Stimulated activated naive CD4-positive, alpha-beta T cell treated with Interleukin-2 at 50 U/mL for 16 hours (primary cell): ENCODE measurements at regions not wholly inside any gene's neighbourhood (a gene's known extent, or its start where the extent isn't known, plus 50 kb on each side); places are given as distances from the start of the nearest gene placed in this dataset.

Experiments used
- DNase-seq: peaks from one replicate; lab custom pipeline; 2025; lab: John Stamatoyannopoulos, UW

DNA sequence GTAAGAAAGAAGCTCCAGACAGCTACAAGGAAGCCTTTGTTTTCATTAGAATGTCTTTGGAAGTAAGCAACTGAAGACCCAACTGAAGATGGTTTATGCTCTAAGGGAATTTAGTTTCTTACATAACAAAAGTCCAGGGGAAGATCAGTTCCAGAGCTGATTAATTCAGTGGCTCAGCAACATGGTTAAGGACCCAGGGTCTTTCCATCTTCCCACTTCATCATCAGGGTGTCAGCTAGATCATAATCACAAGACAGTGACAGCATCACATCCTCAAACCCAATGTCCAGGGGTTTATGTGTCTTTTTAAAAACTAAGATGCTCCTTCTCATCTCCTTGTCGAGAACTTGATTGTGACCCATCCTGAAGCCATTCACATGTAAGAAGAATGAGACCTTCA is 119.7 kb upstream of the PRDM1 start:
- no peak for DNase-seq

DNA sequence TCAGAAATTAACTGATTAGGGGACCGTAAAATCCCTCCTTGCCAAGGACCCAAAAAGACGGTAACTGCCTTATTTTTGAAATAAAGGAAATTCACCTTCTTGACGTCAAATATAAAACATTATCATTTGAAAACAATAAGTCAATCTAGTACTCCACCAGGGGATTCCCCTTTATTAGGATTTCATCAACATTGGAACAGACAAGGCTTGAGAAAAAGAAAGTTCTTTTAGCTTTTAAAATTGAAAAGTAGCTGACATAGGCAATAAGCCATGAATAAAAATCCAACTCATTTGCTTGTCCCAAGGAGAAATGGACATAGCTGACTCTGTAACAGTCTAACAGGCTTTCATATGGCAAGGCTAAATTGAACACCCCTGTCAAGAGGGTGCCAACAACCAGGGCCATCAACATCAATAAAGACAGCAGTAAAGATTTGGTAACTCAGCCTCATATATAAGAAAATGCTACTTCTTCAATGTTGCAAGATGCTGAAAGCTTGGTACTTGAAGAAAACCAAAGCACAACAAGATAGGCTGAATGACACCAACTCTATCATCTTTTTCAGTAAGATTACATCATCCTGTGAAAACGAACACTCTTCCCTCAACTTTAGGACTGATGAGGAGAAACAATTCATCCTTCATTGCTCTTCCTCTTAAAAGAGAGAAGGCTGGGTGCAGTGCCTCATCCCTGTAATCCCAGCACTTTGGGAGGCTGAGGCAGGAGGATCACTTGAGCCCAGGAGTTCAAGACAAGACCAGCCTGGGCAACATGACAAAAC is 121.0 kb upstream of the PRDM1 start:
- no peak for DNase-seq

DNA sequence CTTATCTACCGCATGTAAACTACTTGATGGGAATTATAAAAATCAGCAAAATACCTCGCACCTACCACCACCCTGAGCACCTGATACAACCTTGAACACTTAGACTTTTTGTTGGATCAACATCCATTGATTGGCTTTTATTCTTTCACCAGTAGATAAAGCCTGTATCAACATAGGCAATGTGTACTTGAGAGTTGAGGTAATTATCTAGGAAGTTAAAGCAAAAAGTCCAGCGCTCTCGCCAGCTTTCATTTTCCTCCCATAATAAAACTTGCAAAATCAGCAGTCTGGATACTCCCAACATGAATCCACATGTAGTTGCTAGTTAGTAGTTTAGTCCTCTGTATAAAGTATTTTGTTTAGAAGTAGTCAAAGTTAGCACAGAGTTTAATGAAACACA is 132.0 kb upstream of the PRDM1 start:
- no peak for DNase-seq

DNA sequence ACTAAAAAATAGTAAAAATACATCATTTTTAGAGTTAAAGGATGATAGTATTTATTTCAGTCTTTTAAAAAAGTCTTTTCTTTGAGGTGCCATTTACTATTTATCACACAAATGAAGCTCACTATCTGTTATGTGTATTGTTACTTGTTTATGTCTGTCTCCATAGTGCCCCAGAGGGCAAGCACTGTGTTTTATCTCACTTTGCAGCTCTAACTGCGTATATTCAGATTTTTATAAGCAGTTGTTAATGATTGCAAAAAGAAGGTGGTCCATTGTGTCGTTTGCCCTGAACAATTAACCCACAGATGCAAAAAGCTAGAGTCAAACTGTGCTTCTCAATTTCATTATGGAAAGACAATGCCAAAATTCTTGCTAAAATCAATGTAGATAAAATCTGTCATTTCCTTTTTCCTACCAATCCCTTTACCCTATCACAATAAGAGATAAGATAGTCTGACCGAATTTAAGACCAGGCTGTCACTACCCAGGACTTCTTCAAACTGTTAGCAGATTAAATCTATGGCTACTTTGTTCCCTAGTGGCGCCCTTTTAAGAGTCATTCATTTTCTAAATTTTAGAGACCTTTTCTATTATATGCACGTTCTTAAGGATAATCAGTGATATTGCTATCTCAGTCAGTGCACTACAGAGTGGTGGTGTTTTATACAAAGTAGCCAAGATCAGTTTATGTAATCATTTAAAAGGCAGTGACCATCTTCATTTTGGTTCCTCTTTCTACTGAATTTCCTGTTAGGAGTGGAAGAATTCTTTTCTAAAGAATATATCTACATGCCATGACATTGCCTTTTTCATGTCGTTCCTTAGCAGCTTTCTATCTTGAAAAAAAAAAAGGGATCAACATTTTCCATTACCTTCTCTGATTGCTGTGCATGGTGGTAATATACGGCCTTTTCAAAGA is 133.1 kb upstream of the PRDM1 start:
- no peak for DNase-seq

DNA sequence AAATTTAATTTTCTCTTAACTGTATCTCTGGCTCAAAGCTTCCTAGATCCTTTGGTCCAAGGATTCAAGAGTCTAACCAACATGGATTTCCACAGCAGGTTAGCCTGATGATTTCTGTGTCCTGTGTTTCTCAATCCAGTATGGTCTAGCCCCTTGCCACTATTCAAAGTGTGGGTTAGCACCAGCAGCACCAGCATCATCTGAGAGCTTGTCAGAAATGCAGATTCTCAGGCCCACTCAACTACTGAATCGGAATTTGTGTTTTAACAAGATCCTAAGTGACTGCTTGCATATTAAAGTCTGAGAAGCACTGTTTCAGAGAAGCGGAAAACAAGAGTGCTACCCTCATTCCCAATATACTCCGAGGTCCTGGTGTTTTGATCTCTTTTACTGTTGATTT is 133.8 kb upstream of the PRDM1 start:
- DNase-seq: no peak

DNA sequence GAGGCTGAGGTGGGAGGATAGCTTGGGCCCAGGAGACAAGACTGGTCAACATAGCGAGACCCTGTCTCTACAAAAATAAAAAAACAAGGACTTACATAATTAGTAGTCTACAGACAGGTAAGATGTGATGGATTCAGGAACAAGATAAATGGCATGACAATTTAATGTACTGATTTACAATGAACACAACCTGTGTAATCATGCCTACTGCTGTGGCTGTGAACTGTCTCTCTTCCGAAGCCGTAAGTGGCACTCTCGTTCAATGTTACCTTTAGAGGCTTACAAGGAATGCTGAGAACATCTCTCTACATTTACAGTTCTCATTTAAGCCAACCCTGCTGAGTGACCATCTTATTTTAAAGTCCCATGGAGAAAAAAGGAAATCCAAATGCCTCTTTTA is 134.8 kb upstream of the PRDM1 start:
- no peak for DNase-seq

DNA sequence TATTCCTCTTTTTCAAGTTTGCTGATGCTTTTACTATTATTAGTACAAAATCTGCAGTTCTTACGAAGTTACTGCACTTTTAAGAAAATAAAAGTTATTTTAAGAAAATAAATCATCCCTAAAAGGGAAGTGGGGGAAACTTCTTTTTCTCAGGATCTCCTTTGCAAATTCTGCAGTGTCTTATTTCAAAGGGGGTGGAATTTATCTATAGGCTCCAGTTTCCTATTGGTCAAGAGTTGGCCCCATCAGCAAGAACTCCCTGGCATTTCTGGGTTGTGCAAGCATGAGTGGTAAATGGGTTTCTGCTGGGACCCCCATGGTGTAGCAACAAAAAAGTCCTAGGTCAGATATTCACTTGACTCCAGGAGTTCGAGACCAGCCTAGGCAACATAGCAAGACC is 136.3 kb upstream of the PRDM1 start:
- DNase-seq: no peak

DNA sequence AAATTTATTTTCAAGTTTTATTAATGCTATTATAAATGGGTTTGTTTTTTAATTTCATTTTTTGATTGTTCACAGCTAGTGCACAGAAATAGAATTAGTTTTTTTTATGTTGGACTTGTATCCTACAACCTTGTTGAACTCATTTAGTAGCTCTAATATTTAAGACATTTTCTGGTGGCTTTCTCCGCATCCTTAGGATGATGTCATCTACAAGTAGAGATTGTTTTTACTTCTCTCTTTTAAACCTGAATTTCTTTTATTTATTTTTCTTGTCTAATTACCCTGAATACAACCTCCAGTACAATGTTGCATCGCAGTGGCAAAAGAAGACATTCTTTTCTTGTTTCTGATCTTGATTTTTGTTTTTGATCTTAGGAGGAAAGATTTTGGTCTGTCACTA is 142.6 kb upstream of the PRDM1 start:
- no peak for DNase-seq

DNA sequence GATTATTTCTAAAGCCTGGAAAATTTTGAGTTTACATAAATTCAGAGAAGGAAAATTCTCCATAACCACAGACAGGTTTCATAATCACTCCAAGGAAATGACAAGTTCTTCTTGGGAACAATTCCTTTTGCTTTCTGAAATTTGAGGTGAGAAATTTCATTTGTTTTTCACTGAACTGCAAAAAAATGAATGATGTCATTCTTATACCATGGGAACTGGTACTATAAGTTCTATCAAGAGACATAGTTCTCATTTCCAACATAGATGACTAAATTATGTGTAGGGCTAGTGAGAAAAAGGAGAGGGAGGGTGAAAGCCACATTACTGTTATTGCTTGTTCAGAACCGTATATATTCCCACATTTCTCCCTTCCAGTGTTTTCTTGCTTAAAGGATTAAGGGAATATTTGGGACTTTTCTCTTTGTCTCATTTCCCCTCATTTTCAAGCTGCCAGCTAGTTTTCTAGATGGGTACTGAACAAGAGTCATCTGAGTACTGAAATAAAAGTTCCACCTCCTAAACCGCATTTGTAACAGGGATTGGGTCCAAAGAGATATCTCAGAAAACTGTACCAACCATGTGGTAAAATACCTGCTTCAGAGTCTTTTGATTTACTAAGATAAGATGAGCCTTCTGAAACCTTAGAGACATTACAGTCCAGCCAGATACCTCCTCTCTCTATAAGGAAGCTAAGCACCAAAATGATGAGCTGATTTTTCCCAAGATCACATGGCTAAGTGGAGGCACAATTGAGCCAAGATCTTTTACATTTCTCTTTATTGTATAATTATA is 144.3 kb upstream of the PRDM1 start:
- no peak for DNase-seq

DNA sequence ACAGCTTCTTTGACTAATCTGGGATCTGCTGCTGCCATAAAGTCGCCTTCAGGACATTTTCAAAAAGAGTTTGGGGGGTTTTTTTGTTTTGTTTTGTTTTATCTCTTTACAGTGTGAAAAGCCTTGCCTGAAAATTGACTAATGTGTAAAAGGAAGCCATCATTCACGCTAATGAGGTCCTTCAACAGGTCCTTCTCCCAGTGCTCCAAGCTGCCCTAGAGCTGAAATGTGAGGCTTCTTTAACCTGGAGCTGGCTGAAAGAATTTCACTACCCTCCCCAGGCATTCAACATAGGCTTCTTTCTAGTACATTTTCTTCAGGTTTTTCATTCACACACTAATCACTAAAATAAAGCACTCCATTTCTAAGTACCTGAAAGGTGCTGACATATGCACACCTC is 145.1 kb upstream of the PRDM1 start:
- no peak for DNase-seq

DNA sequence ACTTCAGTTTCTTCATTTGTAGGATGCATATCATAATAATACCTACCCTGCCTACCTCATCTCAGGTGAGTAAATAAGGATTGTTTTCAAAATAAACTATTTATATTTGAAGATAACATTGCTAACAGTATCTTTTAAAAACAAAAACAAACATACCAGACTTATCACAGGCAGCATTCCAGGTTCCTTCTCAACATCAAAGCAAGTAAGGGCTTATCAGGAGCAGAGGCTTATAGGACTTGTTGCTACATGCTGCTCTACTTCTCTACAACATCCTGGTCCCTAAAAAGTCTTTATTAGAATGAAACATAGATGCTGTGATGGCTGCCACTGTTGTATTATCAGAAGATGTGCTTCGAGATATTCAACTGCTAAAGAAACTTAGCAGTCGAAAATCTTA is 149.2 kb upstream of the PRDM1 start:
- DNase-seq: no peak

DNA sequence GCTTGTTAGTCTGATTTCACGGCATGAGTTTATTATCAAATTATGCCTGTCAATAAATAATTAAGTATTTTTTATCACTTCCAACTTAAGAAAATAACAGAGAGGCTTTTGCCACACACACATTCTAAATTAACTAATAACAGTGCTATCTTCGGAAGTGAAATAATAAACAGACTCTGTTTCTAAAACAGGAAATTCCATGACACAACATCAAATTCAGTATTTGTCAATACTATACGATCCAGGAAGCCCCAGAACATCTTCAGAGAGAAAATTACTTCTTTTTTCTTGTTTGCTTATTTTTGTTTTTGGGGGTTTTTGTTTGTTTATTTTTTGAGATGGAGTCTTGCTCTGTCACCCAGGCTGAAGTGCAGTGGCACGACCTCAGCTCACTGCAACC is 150.7 kb upstream of the PRDM1 start:
- DNase-seq: no peak

DNA sequence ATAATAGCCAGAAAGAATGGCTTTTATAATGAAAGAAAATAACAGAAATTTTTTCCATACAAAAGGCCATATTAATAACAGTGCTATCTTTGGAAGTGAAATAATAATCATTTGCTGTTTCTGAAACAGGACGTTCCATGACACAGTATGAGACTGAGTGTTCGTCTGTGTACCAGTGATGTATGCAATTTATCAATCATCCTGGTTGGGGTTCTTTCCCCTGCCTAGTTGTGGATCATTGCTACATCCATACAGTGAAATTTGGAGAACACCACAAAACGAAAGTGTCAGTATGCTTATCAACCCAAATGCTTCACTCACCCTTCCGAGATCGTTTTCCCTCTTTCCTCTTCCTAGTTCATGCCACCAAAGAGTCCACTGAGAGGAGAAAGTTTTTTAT is 151.4 kb upstream of the PRDM1 start:
- DNase-seq: no peak

DNA sequence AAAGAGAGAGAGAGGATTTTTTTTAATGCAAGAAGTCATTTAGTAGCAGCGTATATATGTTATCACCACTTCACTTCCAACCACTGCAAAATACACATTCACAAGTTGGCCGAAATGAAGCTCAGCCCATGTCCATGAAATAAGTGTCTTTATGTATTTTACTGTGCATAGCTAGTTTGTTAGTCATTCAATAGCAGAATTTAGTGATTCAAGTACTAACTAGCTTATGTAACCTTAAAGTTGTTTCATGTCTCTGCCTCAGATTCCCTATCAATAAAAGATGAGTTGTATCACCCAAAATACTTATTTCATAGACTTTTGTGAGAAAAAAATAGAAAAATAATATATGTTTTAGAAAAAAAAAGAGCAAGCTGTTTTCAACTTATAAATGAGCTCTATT is 153.7 kb upstream of the PRDM1 start:
- DNase-seq: no peak

DNA sequence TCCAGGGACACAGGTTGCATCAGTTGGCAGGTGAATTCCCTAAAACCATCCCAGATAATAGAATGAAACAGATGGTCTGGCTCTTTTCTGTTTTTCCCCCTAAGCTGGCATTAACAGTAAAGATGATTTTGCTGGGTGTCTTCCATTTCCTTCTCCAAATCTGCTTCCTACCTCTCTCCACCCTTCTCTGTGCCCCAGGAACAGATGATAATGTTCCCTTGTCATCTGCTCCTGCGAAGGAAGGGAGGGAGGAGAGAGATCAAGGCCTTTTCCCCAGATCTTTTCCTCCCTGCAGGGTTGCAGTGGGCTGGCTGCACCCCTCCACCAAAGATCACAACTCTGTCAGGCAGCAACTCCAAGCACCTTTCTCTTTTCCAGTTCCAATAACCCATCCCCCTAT is 156.5 kb upstream of the PRDM1 start:
- DNase-seq: no peak

DNA sequence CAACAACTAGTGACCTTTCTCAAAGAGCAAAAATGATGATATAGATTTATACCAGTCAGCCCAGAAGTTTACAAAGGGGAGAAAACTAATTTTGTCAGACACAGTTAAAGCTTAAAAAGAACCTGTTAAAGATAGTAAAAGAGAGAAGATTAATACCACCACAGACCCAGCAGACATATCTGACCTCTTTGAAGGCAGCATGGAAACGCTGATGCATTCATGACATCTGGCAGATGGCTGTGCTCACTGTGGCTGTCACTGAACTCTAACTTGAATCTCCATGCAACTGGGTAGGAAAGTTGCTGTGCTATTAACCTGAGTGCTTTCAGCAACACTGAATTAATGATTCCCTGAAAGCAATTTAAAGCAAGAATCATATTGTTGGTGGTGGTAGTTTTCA is 159.8 kb upstream of the PRDM1 start:
- DNase-seq: no peak

DNA sequence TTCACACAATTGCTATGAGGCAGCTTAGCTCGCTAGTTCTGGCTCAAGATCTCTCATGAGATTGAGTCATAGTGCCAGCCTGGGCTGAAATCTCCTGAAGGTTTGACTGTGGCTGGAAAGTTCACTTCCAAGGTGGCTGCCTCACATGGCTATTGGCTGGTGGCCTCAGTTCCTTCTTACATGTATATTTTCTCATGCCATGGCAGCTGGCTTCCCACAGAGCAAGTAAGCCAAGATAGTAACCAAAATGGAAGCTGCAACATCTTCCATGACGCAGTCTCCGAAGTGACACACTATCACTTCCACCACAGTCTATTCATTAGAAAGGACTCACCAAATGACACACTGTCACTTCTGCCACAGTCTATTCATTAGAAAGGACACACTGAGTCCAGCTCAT is 160.4 kb upstream of the PRDM1 start:
- DNase-seq: no peak

DNA sequence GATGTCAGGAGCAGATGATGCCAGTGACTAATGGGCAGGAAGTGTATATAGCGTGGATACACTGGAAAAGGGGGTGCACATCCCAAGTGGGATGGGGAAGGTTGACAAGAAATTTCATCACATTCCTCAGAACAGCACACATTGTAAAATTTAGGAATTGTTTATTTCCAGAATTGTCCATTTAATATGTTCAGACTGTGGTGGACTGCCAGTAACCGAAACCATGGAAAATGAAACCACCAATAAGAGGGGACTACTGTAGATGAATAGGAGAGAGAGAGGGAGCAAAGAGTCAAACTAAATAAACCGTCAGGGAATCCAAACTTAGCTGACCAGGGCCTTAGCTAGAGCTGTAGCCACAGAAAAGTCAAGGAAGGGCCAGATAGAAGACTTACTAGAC is 164.4 kb upstream of the PRDM1 start:
- DNase-seq: no peak

DNA sequence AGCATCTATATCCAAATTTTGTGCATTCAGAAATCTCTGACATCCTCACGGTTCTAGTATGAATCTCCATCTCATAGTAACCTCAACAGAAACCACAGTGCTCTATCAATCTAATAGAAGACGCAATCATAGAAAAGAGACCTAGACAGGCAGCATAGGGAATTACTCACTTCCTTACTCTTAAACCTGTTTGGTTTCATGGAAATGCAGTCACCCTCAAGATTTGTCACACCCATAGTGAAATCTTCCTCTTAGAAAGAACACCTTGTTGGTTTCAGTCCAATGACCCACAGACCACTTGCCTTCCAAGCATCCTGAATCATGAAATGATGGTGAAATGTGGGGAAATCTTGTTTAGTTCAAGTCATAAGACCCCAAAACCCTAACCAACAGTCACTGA is 166.1 kb upstream of the PRDM1 start:
- DNase-seq: no peak

DNA sequence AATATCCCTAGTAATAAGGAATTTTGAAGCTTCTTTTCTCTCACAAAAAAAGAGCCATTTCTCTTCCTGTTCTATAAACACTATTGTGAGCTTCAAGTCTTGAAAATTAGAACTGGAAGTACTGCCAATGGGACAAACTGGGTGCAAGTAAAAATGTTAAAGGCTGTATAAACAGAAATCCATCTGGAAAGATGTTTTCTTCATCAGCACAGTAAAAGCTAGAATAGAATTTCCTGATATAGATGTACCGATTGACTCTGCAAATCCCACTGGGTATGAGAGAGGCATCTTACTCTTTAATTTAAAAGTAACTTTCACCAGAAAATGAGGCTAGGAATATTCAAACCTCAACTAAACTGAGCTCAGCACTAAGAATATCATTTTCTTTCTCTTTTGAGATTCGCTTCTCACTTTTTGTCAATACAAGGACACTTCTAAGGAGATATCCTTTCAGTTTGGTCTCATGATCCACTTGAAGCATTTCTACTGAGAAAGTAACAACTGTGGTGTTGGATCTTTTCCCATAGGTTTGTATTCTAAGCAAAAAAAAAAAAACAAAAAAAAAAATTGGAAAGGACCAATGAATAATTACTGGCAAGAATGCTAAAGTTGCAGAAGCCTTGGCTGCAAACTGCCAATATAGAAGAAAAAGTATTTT is 169.0 kb upstream of the PRDM1 start:
- DNase-seq: no peak

DNA sequence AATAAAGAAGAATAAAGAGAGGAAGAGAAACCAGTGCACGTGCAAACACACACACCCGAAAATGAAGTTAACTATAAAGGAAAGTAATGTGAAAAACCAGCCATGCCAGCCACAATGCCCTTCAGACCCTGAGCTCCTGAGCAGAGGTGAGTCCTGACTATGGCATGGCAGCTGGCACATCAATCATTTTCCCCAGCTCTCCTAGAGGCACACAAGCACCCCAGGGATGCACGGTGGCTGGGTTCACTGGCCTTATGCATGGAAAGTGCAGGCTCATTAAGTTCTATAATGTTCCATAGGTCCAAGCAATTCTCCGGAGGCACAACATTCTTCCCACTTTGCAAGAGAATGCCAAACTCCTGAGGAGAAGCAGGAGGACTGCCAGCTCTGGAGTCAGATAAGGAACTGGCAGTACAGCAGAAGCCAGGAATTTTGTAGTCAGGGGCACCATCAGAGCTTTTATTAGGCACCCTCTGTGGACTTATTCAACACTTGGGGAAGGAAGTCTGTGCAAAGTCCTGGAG is 175.0 kb upstream of the PRDM1 start:
- DNase-seq: no peak

DNA sequence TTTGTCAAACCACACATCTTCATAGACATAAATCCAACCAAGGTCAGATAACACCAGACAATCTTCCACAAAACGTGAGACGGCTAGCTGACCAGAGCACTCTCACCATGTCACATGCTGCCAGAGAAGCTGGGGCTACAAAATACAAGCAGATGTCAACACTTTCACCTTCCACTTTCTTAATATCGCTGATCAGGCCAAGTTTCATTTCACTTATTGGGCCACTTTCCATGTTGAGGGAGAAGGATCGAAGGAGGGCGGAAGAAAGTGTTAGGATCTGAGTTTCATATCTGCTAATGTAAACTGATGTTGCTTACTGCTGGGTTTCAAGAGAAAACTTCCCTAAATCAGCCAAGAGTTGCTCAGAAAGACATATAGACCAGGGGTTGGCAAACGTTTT is 177.0 kb upstream of the PRDM1 start:
- DNase-seq: no peak
